C4-2B (cell line): ENCODE measurements at regions not wholly inside any gene's neighbourhood (a gene's known extent, or its start where the extent isn't known, plus 50 kb on each side); places are given as distances from the start of the nearest gene placed in this dataset.

ENCODE experiments used
- ZFX ChIP-seq: fragments of 450-650 bp; IDR thresholded peaks from 2 replicates; pipeline ENCODE4 v1.6.1; 2017
- TF ChIP-seq, protein P1 (sequence below): fragments of 450-650 bp; conservative IDR thresholded peaks from 2 replicates; pipeline ENCODE4 v1.5.1; 2017; ENCODE audit warnings: mild to moderate bottlenecking

DNA sequence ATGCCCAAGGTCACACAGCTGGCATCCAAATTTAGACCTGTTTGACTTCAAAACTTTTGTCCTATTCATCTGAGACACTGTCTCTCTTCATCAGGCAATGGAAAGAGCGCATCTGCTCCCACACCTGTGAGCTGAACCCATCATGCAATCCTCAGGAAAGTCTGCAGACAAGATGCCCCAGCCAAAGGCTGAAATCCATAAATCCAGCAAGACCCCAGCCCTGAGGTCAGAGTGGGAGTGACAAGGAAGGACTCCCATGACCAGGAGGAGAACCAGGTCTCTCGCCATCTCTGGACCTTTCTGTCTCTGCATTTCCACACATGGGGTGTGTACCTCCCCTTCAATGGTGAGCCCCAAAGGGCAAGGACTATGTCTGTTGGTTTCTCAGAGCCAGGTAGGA lies 83.6 kb upstream of the HMGXB4 start:
- TF ChIP-seq, protein P1, sequence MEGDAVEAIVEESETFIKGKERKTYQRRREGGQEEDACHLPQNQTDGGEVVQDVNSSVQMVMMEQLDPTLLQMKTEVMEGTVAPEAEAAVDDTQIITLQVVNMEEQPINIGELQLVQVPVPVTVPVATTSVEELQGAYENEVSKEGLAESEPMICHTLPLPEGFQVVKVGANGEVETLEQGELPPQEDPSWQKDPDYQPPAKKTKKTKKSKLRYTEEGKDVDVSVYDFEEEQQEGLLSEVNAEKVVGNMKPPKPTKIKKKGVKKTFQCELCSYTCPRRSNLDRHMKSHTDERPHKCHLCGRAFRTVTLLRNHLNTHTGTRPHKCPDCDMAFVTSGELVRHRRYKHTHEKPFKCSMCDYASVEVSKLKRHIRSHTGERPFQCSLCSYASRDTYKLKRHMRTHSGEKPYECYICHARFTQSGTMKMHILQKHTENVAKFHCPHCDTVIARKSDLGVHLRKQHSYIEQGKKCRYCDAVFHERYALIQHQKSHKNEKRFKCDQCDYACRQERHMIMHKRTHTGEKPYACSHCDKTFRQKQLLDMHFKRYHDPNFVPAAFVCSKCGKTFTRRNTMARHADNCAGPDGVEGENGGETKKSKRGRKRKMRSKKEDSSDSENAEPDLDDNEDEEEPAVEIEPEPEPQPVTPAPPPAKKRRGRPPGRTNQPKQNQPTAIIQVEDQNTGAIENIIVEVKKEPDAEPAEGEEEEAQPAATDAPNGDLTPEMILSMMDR: no peak
- no peak for TF ChIP-seq ZFX
